NT2/D1 (cell line): ENCODE measurements at regions not wholly inside any gene's neighbourhood (a gene's known extent, or its start where the extent isn't known, plus 50 kb on each side); places are given as distances from the start of the nearest gene placed in this dataset.

ENCODE experiments used
- YY1 ChIP-seq: IDR thresholded peaks from 2 replicates; pipeline ENCODE4 v1.6.1; 2011; ENCODE audit not compliant: insufficient read length, insufficient read depth
- ZNF274 ChIP-seq: IDR thresholded peaks from 2 replicates; pipeline ENCODE4 v1.6.1; 2011; ENCODE audit warnings: mild to moderate bottlenecking, low read depth, low read length

- TF ChIP-seq YY1 (no peak), ZNF274 (no peak)
Observed at GRCh38 chr7:24017519-24017918, 266.5 kb upstream of the NPY start.
